B cell (primary cell): ENCODE measurements at regions not wholly inside any gene's neighbourhood (a gene's known extent, or its start where the extent isn't known, plus 50 kb on each side); places are given as distances from the start of the nearest gene placed in this dataset.
"Not testable (repeated sequence)": the region's sequence is repeated elsewhere in the genome, so short reads cannot be mapped to it uniquely, and the experiment has no call there.

Experiments used
- ATAC-seq: fragments of 200-7000 bp; cut with Tn5 transposase; one replicate; pipeline ENCODE4 v1.10.0; 2021; ENCODE audit warnings: low read depth, mild to moderate bottlenecking, moderate number of reproducible peaks, moderate library complexity
- CTCF ChIA-PET: fragments of 350-600 bp; sonication (Branson Sonifier 250); formaldehyde crosslinking; loops from one replicate; lab custom pipeline; 2021; ENCODE audit warnings: antibody characterized with exemption, inconsistent platforms; lab: Charles Lee
- POLR2A ChIA-PET: fragments of 350-600 bp; sonication (Branson Sonifier 250); formaldehyde crosslinking; loops from one replicate; lab custom pipeline; 2021; ENCODE audit warnings: antibody characterized with exemption; lab: Charles Lee
- DNase-seq: peaks from one replicate; pipeline ENCODE4 v3.0.0; 2013
- H2AFZ ChIP-seq: 2 replicates; pipeline ENCODE4 v1.6.1; 2012; ENCODE audit warnings: mild to moderate bottlenecking, low read depth, low read length; ENCODE audit not compliant: insufficient read depth, poor library complexity, severe bottlenecking
- H3K27ac ChIP-seq, 2 donors: 1 replicate in 1 of 2; 2 replicates in 1 of 2; pipeline ENCODE4 v1.5.1; 2012 to 2013; ENCODE audit warnings: low read length in 2 of 2, mild to moderate bottlenecking in 2 of 2, moderate library complexity in 1 of 2
- H3K27me3 ChIP-seq, 4 experiments: fragments of 200-600 bp in 1 of 4; sonication (generic) in 1 of 4; replicated peaks in 1 of 4; 1 replicate in 2 of 4; 2 replicates in 2 of 4; pipeline versions ENCODE4 v1.6.1 to v1.7.0; 2013 to 2016; ENCODE audit warnings: low read length in 3 of 4, mild to moderate bottlenecking in 2 of 4, mixed read lengths in 1 of 4, moderate library complexity in 1 of 4; ENCODE audit not compliant: insufficient read depth in 4 of 4, control insufficient read depth in 3 of 4; ENCODE audit errors: control extremely low read depth in 1 of 4
- H3K36me3 ChIP-seq, 2 experiments: replicated peaks in 1 of 2; 1 replicate in 1 of 2; 2 replicates in 1 of 2; pipeline versions ENCODE4 v1.6.1 to v1.7.1; 2013; ENCODE audit warnings: low read length in 1 of 2; ENCODE audit not compliant: insufficient read depth in 2 of 2, control insufficient read depth in 1 of 2; ENCODE audit errors: control extremely low read depth in 1 of 2, extremely low read depth in 1 of 2
- H3K4me1 ChIP-seq, 2 donors: fragments of 200-600 bp in 1 of 2; sonication (generic) in 1 of 2; 1 replicate in 1 of 2; 2 replicates in 1 of 2; pipeline versions ENCODE4 v1.5.1 to v1.6.1; 2013 to 2017; ENCODE audit warnings: low read length in 2 of 2; ENCODE audit not compliant: control insufficient read depth in 2 of 2, insufficient read depth in 2 of 2
- H3K4me2 ChIP-seq: replicated peaks from 2 replicates; pipeline ENCODE3; 2012; ENCODE audit warnings: mild to moderate bottlenecking, low read depth, low read length; ENCODE audit not compliant: poor library complexity, severe bottlenecking
- H3K4me3 ChIP-seq, 5 experiments: fragments of 200-600 bp in 1 of 5; sonication (generic) in 1 of 5; 1 replicate in 3 of 5; 2 replicates in 2 of 5; pipeline versions ENCODE4 v1.5.1 to v1.7.0; 2011 to 2016; ENCODE audit warnings: low read length in 4 of 5, mild to moderate bottlenecking in 4 of 5, low read depth in 2 of 5, control low read depth in 1 of 5, moderate library complexity in 1 of 5; ENCODE audit not compliant: insufficient read depth in 1 of 5; ENCODE audit errors: control extremely low read depth in 1 of 5, extremely low read depth in 1 of 5
- H3K79me2 ChIP-seq: fragments of 200-600 bp; sonication (generic); one replicate; pipeline ENCODE4 v1.6.0; 2016; ENCODE audit warnings: low read length; ENCODE audit not compliant: control insufficient read depth, insufficient read depth
- H3K9ac ChIP-seq: fragments of 200-600 bp; sonication (generic); 2 replicates; pipeline ENCODE4 v1.6.1; 2017; ENCODE audit warnings: mild to moderate bottlenecking, low read length, moderate library complexity
- H3K9me3 ChIP-seq, 3 donors: one replicate each; pipeline versions ENCODE4 v1.6.1 to v1.7.1; 2013; ENCODE audit warnings: low read length in 2 of 3; ENCODE audit not compliant: control insufficient read depth in 2 of 3, insufficient read depth in 1 of 3; ENCODE audit errors: control extremely low read depth in 1 of 3
- H4K20me1 ChIP-seq: 2 replicates; pipeline ENCODE4 v1.6.0; 2012; ENCODE audit warnings: mild to moderate bottlenecking, low read length; ENCODE audit not compliant: insufficient read depth, control insufficient read depth, poor library complexity, severe bottlenecking
- H3K27ac Mint-ChIP-seq: one replicate; pipeline ENCODE4 v1.8.0; 2021; ENCODE audit warnings: mixed read lengths
- H3K27me3 Mint-ChIP-seq: one replicate; pipeline ENCODE4 v1.8.0; 2021; ENCODE audit warnings: mixed read lengths
- H3K4me1 Mint-ChIP-seq: one replicate; pipeline ENCODE4 v1.8.0; 2021; ENCODE audit warnings: mixed read lengths
- H3K4me3 Mint-ChIP-seq: one replicate; pipeline ENCODE4 v1.8.0; 2021; ENCODE audit warnings: mixed read lengths
- H3K9me3 Mint-ChIP-seq: one replicate; pipeline ENCODE4 v1.8.0; 2022; ENCODE audit warnings: mixed read lengths; ENCODE audit not compliant: insufficient read depth
- EZH2 ChIP-seq: IDR thresholded peaks from 2 replicates; pipeline ENCODE4 v1.6.1; 2012; ENCODE audit warnings: borderline replicate concordance, low read depth, mild to moderate bottlenecking, moderate library complexity, low read length; ENCODE audit not compliant: insufficient read depth, poor library complexity, severe bottlenecking
- WGBS: methylation state at CpG from one replicate; pipeline ENCODE4 v1.1.5; 2013; ENCODE audit warnings: missing lambda C conversion rate; ENCODE audit not compliant: insufficient coverage; 5-methylcytosine and 5-hydroxymethylcytosine counted together
- intact Hi-C: fragments of 100-400 bp; cut with micrococcal nuclease; formaldehyde crosslinking; loops from one replicate; pipeline ENCODE4 v1.10.0; 2022
- TF ChIP-seq, protein P1 (sequence below): fragments of 200-600 bp; IDR thresholded peaks from one replicate; pipeline ENCODE4 v1.8.0; 2022; ENCODE audit warnings: antibody characterized with exemption, mild to moderate bottlenecking

DNA sequence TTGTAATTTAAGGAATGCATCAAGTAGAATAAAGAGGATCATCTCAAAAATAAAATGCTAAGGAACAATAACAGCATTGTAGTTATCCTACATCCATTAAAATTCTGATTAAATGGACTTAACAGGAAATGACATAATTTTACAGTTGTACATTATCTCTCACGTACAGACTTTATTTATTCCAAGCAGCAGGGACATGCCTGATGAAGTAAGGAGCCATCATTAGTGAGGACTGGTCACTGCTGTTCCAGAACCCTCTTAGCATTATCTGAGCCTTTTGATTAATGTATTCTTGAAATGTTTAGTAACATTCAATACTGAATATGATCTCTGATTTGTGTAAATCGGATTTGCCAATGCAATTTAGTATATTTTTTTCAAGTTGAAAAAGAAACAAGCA lies 516.1 kb downstream of the DACH1 start:
- Histone ChIP-seq H3K36me3 (no peaks in the 10 kb centered on the region), H3K9ac (no peak overlapping the region), H2AFZ (no peak overlapping the region), H3K9me3 (peaks cover 0 to under 1% (median 0%) of the 10 kb centered on the region in 3 donors), H4K20me1 (no peaks in the 10 kb centered on the region), H3K27ac (no peak overlapping the region), H3K4me1 (no peaks in the 10 kb centered on the region), H3K27me3 (no peaks in the 10 kb centered on the region), H3K79me2 (no peaks in the 10 kb centered on the region), H3K4me3 (no peak overlapping the region), H3K4me2 (no peak overlapping the region)
- no peak for DNase-seq
- Mint-ChIP-seq H3K27ac (no peak overlapping the region), H3K27me3 (no peaks in the 10 kb centered on the region), H3K9me3 (peaks cover 2% of the 10 kb centered on the region), H3K4me3 (no peak overlapping the region), H3K4me1 (no peaks in the 10 kb centered on the region)
- ATAC-seq, result no peak
- no peak for TF ChIP-seq EZH2
- TF ChIP-seq, protein P1, sequence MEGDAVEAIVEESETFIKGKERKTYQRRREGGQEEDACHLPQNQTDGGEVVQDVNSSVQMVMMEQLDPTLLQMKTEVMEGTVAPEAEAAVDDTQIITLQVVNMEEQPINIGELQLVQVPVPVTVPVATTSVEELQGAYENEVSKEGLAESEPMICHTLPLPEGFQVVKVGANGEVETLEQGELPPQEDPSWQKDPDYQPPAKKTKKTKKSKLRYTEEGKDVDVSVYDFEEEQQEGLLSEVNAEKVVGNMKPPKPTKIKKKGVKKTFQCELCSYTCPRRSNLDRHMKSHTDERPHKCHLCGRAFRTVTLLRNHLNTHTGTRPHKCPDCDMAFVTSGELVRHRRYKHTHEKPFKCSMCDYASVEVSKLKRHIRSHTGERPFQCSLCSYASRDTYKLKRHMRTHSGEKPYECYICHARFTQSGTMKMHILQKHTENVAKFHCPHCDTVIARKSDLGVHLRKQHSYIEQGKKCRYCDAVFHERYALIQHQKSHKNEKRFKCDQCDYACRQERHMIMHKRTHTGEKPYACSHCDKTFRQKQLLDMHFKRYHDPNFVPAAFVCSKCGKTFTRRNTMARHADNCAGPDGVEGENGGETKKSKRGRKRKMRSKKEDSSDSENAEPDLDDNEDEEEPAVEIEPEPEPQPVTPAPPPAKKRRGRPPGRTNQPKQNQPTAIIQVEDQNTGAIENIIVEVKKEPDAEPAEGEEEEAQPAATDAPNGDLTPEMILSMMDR, result no peak
- ChIA-PET CTCF (no interaction called here), POLR2A (no interaction called here)
- WGBS, result no CpG with 5 or more reads among the region's 2 CpGs
- intact Hi-C loops, result no loop called here

DNA sequence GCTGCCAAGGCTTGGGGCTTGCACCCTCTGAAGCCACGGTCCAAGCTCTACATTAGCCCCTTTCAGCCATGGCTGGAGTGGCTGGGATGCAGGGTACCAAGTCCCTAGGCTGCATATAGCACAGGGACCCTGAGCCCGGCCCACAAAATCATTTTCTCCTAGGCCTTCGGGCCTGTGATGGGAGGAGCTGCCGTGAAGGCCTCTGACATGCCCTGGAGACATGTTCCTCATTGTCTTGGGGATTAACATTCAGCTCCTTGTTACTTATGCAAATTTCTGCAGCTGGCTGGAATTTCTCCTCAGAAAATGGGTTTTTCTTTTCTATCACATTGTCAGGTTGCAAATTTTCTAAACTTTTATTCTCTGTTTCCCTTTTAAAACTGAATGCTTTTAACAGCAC lies 521.1 kb downstream of the DACH1 start:
- H3K9me3 Mint-ChIP-seq, H3K79me2 ChIP-seq, H2AFZ ChIP-seq, H3K4me3 ChIP-seq, DNase-seq, H3K27me3 Mint-ChIP-seq, H3K9me3 ChIP-seq, CTCF ChIA-PET, H3K4me1 Mint-ChIP-seq, H3K27ac Mint-ChIP-seq, intact Hi-C loops, H3K27me3 ChIP-seq, H3K36me3 ChIP-seq, H3K27ac ChIP-seq, H3K4me1 ChIP-seq, H3K4me2 ChIP-seq, ATAC-seq, H3K9ac ChIP-seq, H3K4me3 Mint-ChIP-seq, H4K20me1 ChIP-seq, POLR2A ChIA-PET: not testable (repeated sequence)
- 79% methylated on average over 4 of the region's 4 CpGs for WGBS
